ES-I3 (cell line): ENCODE measurements at regions not wholly inside any gene's neighbourhood (a gene's known extent, or its start where the extent isn't known, plus 50 kb on each side); places are given as distances from the start of the nearest gene placed in this dataset.

Experiments
- H3K36me3 ChIP-seq: 2 replicates; pipeline ENCODE4 v1.6.1; 2013; ENCODE audit warnings: mild to moderate bottlenecking, low read length, control low read depth, moderate library complexity; ENCODE audit not compliant: insufficient read depth
- H3K4me1 ChIP-seq: 2 replicates; pipeline ENCODE4 v1.6.1; 2013; ENCODE audit warnings: mild to moderate bottlenecking, control low read depth, low read length; ENCODE audit not compliant: insufficient read depth
- H3K9ac ChIP-seq: 2 replicates; pipeline ENCODE4 v1.6.1; 2013; ENCODE audit warnings: low read depth, mild to moderate bottlenecking, low read length, moderate library complexity
- H3K9me3 ChIP-seq: 2 replicates; pipeline ENCODE4 v1.6.1; 2013; ENCODE audit warnings: mild to moderate bottlenecking, low read length, moderate library complexity; ENCODE audit not compliant: control insufficient read depth, insufficient read depth

DNA sequence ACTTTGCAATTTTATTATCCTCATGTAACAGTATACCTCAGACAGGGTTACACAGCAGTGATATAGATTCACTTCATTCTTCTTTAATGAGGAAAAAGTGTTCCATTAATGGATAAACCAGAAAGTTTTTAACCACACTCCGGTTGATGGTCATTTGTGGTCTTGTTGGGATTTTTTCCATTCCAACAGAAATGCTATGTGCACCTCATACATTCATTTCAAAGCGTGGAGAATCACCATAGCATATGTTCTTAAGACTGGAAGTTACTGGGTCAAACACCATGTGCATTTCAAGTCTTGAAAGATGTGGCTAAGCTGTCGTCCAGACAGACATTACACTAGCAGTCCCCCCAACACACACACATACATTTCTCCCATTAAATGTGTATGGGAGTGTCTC lies 245.8 kb upstream of the CDH5 start:
- Histone ChIP-seq H3K36me3 (no peaks in the 10 kb centered on the region), H3K4me1 (no peaks in the 10 kb centered on the region), H3K9ac (no peak overlapping the region), H3K9me3 (no peaks in the 10 kb centered on the region)

DNA sequence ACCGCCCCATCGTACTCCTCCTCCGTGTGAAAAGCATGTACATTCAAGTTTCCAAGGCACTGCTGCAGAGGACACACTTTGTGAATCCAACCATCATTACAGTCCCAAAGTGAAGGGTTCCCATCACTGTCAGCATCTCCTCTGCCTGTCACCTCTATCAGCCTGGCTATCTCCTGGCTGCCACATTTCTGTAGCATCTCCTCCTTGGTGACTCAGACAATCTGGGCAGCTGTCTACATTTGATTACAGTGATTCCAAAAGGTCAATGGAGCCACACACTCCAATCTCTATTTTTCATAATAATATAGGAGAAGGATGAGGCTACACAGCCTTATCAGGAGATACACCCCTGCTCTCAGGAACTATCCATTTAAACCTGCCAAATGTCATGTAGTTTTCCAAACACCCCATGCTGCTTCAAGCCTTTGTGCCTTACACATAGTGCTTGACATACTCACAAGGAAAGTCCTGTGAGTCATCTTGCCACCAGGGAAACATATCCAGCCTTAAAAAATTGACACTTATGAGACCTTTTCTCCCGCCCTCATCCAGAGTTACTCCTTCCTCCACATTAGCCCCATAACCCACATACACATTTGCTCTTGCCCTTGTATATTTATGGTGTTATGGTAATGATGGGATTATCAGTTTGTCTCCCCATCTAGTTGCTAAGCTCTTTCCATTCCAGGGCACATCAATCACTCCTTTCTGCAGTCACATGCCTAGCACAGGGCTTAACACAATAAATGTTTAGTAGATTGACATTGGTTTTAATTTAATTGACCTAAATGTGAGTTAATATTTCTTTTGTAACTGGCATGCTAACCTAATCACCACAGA lies 250.1 kb upstream of the CDH5 start:
- no peaks in the 10 kb centered on the region for H3K4me1 ChIP-seq
- no peaks in the 10 kb centered on the region for H3K36me3 ChIP-seq
- no peaks in the 10 kb centered on the region for H3K9me3 ChIP-seq
- no peak overlapping the region for H3K9ac ChIP-seq

DNA sequence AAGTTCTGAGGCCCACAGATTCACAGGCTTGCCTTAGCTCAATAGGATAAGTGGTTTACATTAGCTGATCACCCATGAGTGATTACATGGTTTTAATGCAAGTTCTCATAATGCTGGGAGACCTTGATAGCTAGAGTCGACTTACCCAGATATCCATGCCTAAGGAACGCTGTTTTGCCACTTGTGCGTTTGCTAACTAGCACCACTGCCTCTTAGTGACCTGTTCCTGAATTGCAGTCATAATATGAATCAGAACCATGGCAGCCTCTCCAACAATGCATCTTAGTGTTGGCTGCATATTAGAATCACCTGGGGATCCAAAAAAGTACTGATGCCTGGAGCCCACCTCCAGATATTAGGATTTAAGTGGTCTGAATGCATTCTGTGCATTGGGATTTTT lies 251.1 kb upstream of the CDH5 start:
- no peak overlapping the region for H3K9ac ChIP-seq
- no peaks in the 10 kb centered on the region for H3K9me3 ChIP-seq
- H3K36me3 ChIP-seq: no peaks in the 10 kb centered on the region
- H3K4me1 ChIP-seq: no peaks in the 10 kb centered on the region

GRCh38 chr16:66113223-66113622 lies 253.3 kb upstream of the CDH5 start:
- Histone ChIP-seq H3K9me3 (no peaks in the 10 kb centered on the region), H3K4me1 (no peaks in the 10 kb centered on the region)

GRCh38 chr16:66109677-66110076 lies 256.8 kb upstream of the CDH5 start:
- Histone ChIP-seq H3K36me3 (no peaks in the 10 kb centered on the region), H3K9me3 (no peaks in the 10 kb centered on the region), H3K9ac (no peak overlapping the region), H3K4me1 (no peaks in the 10 kb centered on the region)

More at GRCh38 chr16:66113223-66113622, 253.3 kb upstream of the CDH5 start:
- Histone ChIP-seq H3K9ac (no peak overlapping the region), H3K36me3 (no peaks in the 10 kb centered on the region)

- Histone ChIP-seq H3K9ac (no peak overlapping the region), H3K4me1 (no peaks in the 10 kb centered on the region), H3K36me3 (no peaks in the 10 kb centered on the region), H3K9me3 (no peaks in the 10 kb centered on the region)
These were observed 258.8 kb upstream of the CDH5 start for GRCh38 chr16:66107661-66108060.

DNA sequence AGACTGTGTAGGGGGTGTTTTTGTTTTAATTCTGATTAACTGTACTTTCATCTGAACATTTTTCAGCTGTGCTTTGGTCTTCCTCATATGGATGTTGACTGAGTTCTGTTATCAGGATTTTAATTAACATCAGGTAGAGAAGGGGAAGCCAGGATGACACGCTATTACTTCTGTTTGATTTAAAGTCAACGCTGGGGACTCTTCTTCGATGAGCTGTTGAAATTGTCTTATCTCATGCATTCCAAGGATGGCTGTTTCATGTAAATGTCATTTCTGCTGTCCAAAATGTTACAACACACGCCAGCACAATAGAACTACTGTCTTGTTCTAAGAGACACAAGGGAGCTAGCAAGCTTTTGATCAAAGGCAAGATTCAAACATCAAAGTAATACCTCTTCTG lies 263.3 kb upstream of the CDH5 start:
- Histone ChIP-seq H3K4me1 (no peaks in the 10 kb centered on the region), H3K9ac (no peak overlapping the region), H3K9me3 (no peaks in the 10 kb centered on the region), H3K36me3 (no peaks in the 10 kb centered on the region)

DNA sequence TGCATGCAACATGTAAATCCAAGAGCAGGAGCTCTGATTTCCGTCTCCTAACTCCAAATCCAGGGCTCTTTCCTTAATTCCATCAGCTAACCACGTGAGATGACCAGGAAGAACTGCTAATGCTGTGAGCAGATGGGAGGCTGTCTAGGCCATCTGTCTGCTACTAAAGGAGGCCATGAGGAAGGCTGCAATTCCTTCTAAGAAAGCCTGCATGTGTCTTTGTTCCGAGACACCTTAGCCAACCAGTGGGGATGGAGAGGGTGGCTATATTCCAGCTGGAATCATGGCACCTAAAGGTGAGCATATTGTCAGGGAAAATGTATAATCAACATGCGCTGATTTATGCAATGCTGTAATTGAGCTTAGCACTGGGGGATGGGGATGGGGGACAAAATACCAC lies 267.2 kb upstream of the CDH5 start:
- no peaks in the 10 kb centered on the region for H3K4me1 ChIP-seq
- H3K9me3 ChIP-seq: no peaks in the 10 kb centered on the region
- H3K9ac ChIP-seq: no peak overlapping the region
- H3K36me3 ChIP-seq: no peaks in the 10 kb centered on the region

GRCh38 chr16:66097751-66098150 lies 268.7 kb upstream of the CDH5 start:
- Histone ChIP-seq H3K4me1 (no peaks in the 10 kb centered on the region), H3K9me3 (no peaks in the 10 kb centered on the region), H3K36me3 (no peaks in the 10 kb centered on the region), H3K9ac (no peak overlapping the region)

DNA sequence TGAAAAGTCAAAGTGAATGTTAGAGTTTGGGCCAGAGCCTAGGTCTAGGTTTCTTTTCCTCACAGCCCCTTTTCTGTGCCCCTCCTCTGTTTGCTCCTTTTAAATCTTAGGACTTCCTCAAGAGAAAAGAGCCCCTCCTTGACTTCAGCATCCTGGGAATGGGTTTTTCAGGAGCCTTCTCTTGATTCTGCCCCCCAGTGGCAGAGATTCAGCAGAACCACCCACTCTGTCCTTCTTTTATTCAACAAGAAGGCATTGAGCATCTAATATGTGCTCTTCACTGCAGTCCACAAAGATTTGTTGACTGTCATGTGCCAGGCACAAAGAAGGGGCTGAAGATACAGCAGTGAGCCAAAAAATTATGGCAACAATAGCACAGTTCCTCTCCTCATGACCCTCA lies 270.8 kb upstream of the CDH5 start:
- Histone ChIP-seq H3K9ac (no peak overlapping the region), H3K4me1 (no peaks in the 10 kb centered on the region), H3K9me3 (no peaks in the 10 kb centered on the region), H3K36me3 (no peaks in the 10 kb centered on the region)

DNA sequence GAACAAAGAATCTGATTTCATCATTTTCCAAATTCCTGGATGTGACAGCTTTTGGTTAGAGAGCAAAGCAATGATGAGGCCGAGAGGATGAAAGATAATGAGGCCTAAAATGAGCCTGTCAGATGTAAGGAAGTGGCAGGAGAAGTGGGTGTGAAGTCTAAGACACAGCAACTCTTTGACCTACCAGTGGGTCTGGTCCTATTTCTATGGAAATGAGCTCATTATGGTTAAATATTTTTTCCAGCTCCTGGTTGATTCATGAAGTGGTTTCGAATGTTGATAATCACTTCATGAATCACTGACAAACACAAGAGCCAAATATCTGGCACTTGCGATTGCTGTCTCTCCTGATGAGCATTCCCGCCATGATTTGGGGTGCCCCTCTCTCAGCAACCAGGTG lies 273.3 kb upstream of the CDH5 start:
- H3K9me3 ChIP-seq: no peaks in the 10 kb centered on the region
- H3K9ac ChIP-seq: no peak overlapping the region
- H3K36me3 ChIP-seq: no peaks in the 10 kb centered on the region
- no peaks in the 10 kb centered on the region for H3K4me1 ChIP-seq

DNA sequence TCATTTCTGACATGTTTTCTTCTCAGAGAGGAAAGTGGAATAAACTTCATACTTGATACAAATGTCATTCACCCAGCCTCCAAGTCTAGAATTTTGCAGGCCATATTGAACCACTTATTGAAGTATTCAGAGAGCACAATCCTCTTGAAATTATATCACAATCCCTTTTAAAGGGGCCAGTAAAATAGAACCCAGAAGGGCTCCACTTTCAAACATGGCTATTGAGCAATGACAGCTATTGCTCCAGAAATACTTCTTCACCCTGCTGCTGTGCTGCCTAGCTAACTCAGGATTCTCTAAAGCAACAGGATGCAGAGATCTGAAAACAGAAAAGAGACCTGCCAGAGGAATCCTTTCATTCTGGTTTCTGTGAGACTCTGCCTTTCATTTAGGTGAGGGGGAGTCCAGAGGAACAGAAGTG lies 275.0 kb upstream of the CDH5 start:
- Histone ChIP-seq H3K9ac (no peak overlapping the region), H3K4me1 (no peaks in the 10 kb centered on the region), H3K9me3 (no peaks in the 10 kb centered on the region), H3K36me3 (no peaks in the 10 kb centered on the region)

DNA sequence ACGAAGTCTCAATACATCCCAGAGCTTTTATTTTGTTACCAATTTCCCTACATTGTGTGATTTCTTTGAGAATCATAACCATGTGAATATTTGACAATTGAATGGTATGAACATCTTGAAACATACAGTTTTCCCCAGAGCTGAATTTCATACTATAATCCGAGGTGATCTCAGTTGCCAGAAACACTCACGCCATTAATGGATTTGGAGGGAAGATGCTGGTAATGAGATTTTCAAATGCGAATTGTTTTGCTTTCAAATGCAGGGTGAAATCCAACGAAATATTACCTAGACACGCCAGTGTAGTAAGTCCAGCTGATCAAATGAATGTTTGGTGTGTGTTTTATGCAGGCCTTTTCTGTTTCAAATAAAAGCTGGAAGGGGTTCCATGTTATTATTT lies 277.8 kb upstream of the CDH5 start:
- Histone ChIP-seq H3K9ac (no peak overlapping the region), H3K36me3 (no peaks in the 10 kb centered on the region), H3K9me3 (no peaks in the 10 kb centered on the region), H3K4me1 (0 out of 2 replicates have a peak, but pooled peaks cover 4% of the 10 kb centered on the region)

- Histone ChIP-seq H3K9me3 (no peaks in the 10 kb centered on the region), H3K9ac (no peak overlapping the region), H3K36me3 (no peaks in the 10 kb centered on the region), H3K4me1 (peaks cover 17% of the 10 kb centered on the region)
These were observed 279.2 kb upstream of the CDH5 start for GRCh38 chr16:66087308-66087707.

GRCh38 chr16:66085651-66086050 lies 280.8 kb upstream of the CDH5 start:
- peaks cover 31% of the 10 kb centered on the region for H3K4me1 ChIP-seq
- H3K36me3 ChIP-seq: no peaks in the 10 kb centered on the region

More at GRCh38 chr16:66085651-66086050, 280.8 kb upstream of the CDH5 start:
- H3K9me3 ChIP-seq: no peaks in the 10 kb centered on the region
- no peak overlapping the region for H3K9ac ChIP-seq
